Loucy (cell line): ENCODE measurements at regions not wholly inside any gene's neighbourhood (a gene's known extent, or its start where the extent isn't known, plus 50 kb on each side); places are given as distances from the start of the nearest gene placed in this dataset.

Source experiments
- H2AFZ ChIP-seq: fragments of 200-600 bp; sonication (generic); 2 replicates; pipeline ENCODE4 v1.6.0; 2016; ENCODE audit warnings: antibody characterized with exemption, mild to moderate bottlenecking, low read length, moderate library complexity
- H3F3A ChIP-seq: fragments of 200-600 bp; 2 replicates; pipeline ENCODE4 v1.6.0; 2016; ENCODE audit warnings: antibody characterized with exemption, low read depth, mild to moderate bottlenecking
- H3K27me3 ChIP-seq: fragments of 200-600 bp; sonication (generic); 2 replicates; pipeline ENCODE4 v1.6.1; 2014; ENCODE audit warnings: low read length, mild to moderate bottlenecking; ENCODE audit not compliant: insufficient read depth, poor library complexity, severe bottlenecking
- H3K36me3 ChIP-seq: fragments of 200-600 bp; sonication (generic); 2 replicates; pipeline ENCODE4 v1.6.1; 2016; ENCODE audit warnings: low read length; ENCODE audit not compliant: insufficient read depth
- H3K4me1 ChIP-seq: fragments of 200-600 bp; sonication (generic); 2 replicates; pipeline ENCODE4 v1.5.1; 2014; ENCODE audit warnings: low read length, mild to moderate bottlenecking; ENCODE audit not compliant: insufficient read depth, poor library complexity, severe bottlenecking
- H3K4me2 ChIP-seq: fragments of 200-600 bp; sonication (generic); 2 replicates; pipeline ENCODE4 v1.6.0; 2014; ENCODE audit warnings: antibody characterized with exemption, low read length, low read depth, mild to moderate bottlenecking; ENCODE audit not compliant: poor library complexity, severe bottlenecking
- H3K4me3 ChIP-seq: fragments of 200-600 bp; sonication (generic); 2 replicates; pipeline ENCODE4 v1.5.1; 2014; ENCODE audit warnings: low read length, mild to moderate bottlenecking, mixed read lengths; ENCODE audit not compliant: poor library complexity, severe bottlenecking
- H3K79me2 ChIP-seq: fragments of 200-600 bp; sonication (generic); 2 replicates; pipeline ENCODE4 v1.6.1; 2014; ENCODE audit warnings: low read length; ENCODE audit not compliant: insufficient read depth
- H3K9ac ChIP-seq: fragments of 200-600 bp; sonication (generic); 2 replicates; pipeline ENCODE4 v1.6.0; 2014; ENCODE audit warnings: mild to moderate bottlenecking, low read depth, low read length, moderate library complexity; ENCODE audit not compliant: poor library complexity, severe bottlenecking
- H3K9me2 ChIP-seq: fragments of 200-600 bp; sonication (generic); replicated peaks from 2 replicates; pipeline ENCODE4 v1.6.1; 2016; ENCODE audit warnings: low read depth, low read length, mixed read lengths
- H3K9me3 ChIP-seq: fragments of 200-600 bp; sonication (generic); 2 replicates; pipeline ENCODE4 v1.6.1; 2014; ENCODE audit warnings: mild to moderate bottlenecking, antibody characterized with exemption, low read length, low read depth; ENCODE audit not compliant: insufficient read depth
- H4K20me1 ChIP-seq: fragments of 200-600 bp; sonication (generic); 2 replicates; pipeline ENCODE4 v1.6.0; 2014; ENCODE audit warnings: antibody characterized with exemption, low read length, mild to moderate bottlenecking; ENCODE audit not compliant: insufficient read depth, poor library complexity, severe bottlenecking
- CTCF ChIP-seq: fragments of 200-600 bp; sonication (generic); conservative IDR thresholded peaks from 2 replicates; pipeline ENCODE4 v1.5.1; 2014; ENCODE audit warnings: mild to moderate bottlenecking, antibody characterized with exemption, low read length
- EZH2phosphoT487 ChIP-seq: fragments of 200-600 bp; IDR thresholded peaks from 2 replicates; pipeline ENCODE4 v1.6.1; 2018; ENCODE audit warnings: antibody characterized with exemption, mild to moderate bottlenecking, moderate library complexity, borderline replicate concordance

- no peaks in the 10 kb centered on the region for H3K27me3 ChIP-seq
- H4K20me1 ChIP-seq, result no peaks in the 10 kb centered on the region
- H3K79me2 ChIP-seq, result no peaks in the 10 kb centered on the region
- no peak overlapping the region for H3K4me2 ChIP-seq
- H3K4me1 ChIP-seq, result no peaks in the 10 kb centered on the region
- H3K36me3 ChIP-seq, result no peaks in the 10 kb centered on the region
- no peaks in the 10 kb centered on the region for H3F3A ChIP-seq
- H3K9me3 ChIP-seq, result peaks cover 10% of the 10 kb centered on the region; the same call in 1 of the 2 replicates
- no peaks in the 10 kb centered on the region for H3K9me2 ChIP-seq
- no peak overlapping the region for H3K4me3 ChIP-seq
- H3K9ac ChIP-seq, result no peak overlapping the region
- TF ChIP-seq CTCF, result no peak
- TF ChIP-seq EZH2phosphoT487, result no peak
- H2AFZ ChIP-seq, result no peak overlapping the region
Measured at GRCh38 chr6:169969372-169970099, 218.1 kb downstream of the ERMARD start.

GRCh38 chr6:169968541-169969270 is 217.3 kb downstream of the ERMARD start:
- Histone ChIP-seq H3K4me2 (no peak overlapping the region), H3K36me3 (no peaks in the 10 kb centered on the region), H3K4me1 (no peaks in the 10 kb centered on the region), H3K27me3 (no peaks in the 10 kb centered on the region), H2AFZ (no peak overlapping the region), H4K20me1 (no peaks in the 10 kb centered on the region), H3K79me2 (no peaks in the 10 kb centered on the region), H3K9me2 (no peaks in the 10 kb centered on the region), H3K4me3 (no peak overlapping the region), H3K9me3 (peaks cover 13% of the 10 kb centered on the region; the same call in 1 of the 2 replicates), H3F3A (no peaks in the 10 kb centered on the region), H3K9ac (no peak overlapping the region)
- TF ChIP-seq EZH2phosphoT487 (no peak), CTCF (no peak)

GRCh38 chr6:169967687-169968086 is 216.3 kb downstream of the ERMARD start:
- no peaks in the 10 kb centered on the region for H3K4me1 ChIP-seq
- H3K36me3 ChIP-seq, result no peaks in the 10 kb centered on the region
- H3K9me3 ChIP-seq, result peaks cover 13% of the 10 kb centered on the region; the same call in 1 of the 2 replicates
- H3K4me2 ChIP-seq, result no peak overlapping the region
- TF ChIP-seq EZH2phosphoT487 (no peak), CTCF (no peak)
- no peak overlapping the region for H3K9ac ChIP-seq
- no peaks in the 10 kb centered on the region for H3F3A ChIP-seq
- no peaks in the 10 kb centered on the region for H3K79me2 ChIP-seq
- H3K27me3 ChIP-seq, result no peaks in the 10 kb centered on the region
- H4K20me1 ChIP-seq, result no peaks in the 10 kb centered on the region
- H2AFZ ChIP-seq, result no peak overlapping the region
- no peak overlapping the region for H3K4me3 ChIP-seq
- H3K9me2 ChIP-seq, result no peaks in the 10 kb centered on the region
